Endothelial cell of umbilical vein (primary cell): ENCODE measurements at regions not wholly inside any gene's neighbourhood (a gene's known extent, or its start where the extent isn't known, plus 50 kb on each side); places are given as distances from the start of the nearest gene placed in this dataset.

Experiments used
- BruUV-seq: library from RNA; stranded (reverse); fragments of 400-500 nt; replicated peaks from 2 replicates; lab custom pipeline; 2021; lab: Mats Ljungman, UMichigan
- CTCF ChIA-PET: fragments of 300-600, 350-600 bp; sonication (Branson Sonifier 250); formaldehyde crosslinking; loops from one replicate; lab custom pipeline; 2021; ENCODE audit warnings: antibody characterized with exemption, inconsistent platforms; lab: Charles Lee
- POLR2A ChIA-PET: fragments of 300-600, 350-600 bp; sonication (Branson Sonifier 250); formaldehyde crosslinking; loops from one replicate; lab custom pipeline; 2021; ENCODE audit warnings: antibody characterized with exemption, inconsistent platforms; lab: Charles Lee
- DNase-seq: peaks from one replicate; pipeline ENCODE4 v3.0.0-alpha.2; 2011; ENCODE audit warnings: low read depth, low spot score
- FAIRE-seq: peaks from 2 replicates; lab custom pipeline; 2011; peaks lifted over from hg19 to GRCh38; lab: Jason Lieb, UNC
- H2AFZ ChIP-seq: 2 replicates; pipeline ENCODE4 v1.6.0; 2012; ENCODE audit warnings: low read depth, low read length, control low read depth, inconsistent platforms
- H3K27ac ChIP-seq: 2 replicates; pipeline ENCODE4 v1.5.1; 2011; ENCODE audit warnings: low read depth, mild to moderate bottlenecking, control low read depth, low read length, moderate library complexity; ENCODE audit not compliant: insufficient read depth
- H3K27me3 ChIP-seq, 2 experiments: 2 replicates each; pipeline versions ENCODE4 v1.6.0 to v1.6.1; 2011; ENCODE audit warnings: low read length in 2 of 2, mixed read lengths in 1 of 2; ENCODE audit not compliant: control insufficient read depth in 2 of 2, insufficient read depth in 2 of 2
- H3K36me3 ChIP-seq, 2 experiments: 2 replicates in 1 of 2; 3 replicates in 1 of 2; pipeline ENCODE4 v1.5.1; 2011; ENCODE audit warnings: low read length in 2 of 2, mild to moderate bottlenecking in 1 of 2, moderate library complexity in 1 of 2; ENCODE audit not compliant: control insufficient read depth in 2 of 2, insufficient read depth in 2 of 2; ENCODE audit errors: extremely low read depth in 1 of 2
- H3K4me1 ChIP-seq: 3 replicates; pipeline ENCODE4 v1.5.1; 2011; ENCODE audit warnings: mild to moderate bottlenecking, low read length; ENCODE audit not compliant: control insufficient read depth, insufficient read depth; ENCODE audit errors: extremely low read depth
- H3K4me2 ChIP-seq: 2 replicates; pipeline ENCODE4 v1.6.1; 2011; ENCODE audit warnings: low read length, control low read depth, mixed read lengths; ENCODE audit not compliant: insufficient read depth
- H3K4me3 ChIP-seq, 3 experiments: fragments of 200-600 bp in 1 of 3; sonication (generic), shearing (Covaris generic) in 1 of 3; replicated peaks in 1 of 3; 2 replicates each; pipeline ENCODE4 v1.5.1; 2011 to 2016; ENCODE audit warnings: control low read depth in 3 of 3, low read length in 3 of 3, mild to moderate bottlenecking in 2 of 3, inconsistent platforms in 1 of 3, low read depth in 1 of 3, moderate library complexity in 1 of 3; ENCODE audit not compliant: insufficient read depth in 1 of 3
- H3K79me2 ChIP-seq: 2 replicates; pipeline ENCODE4 v1.6.0; 2012; ENCODE audit warnings: low read length, inconsistent platforms; ENCODE audit not compliant: control insufficient read depth, insufficient read depth
- H3K9ac ChIP-seq: replicated peaks from 2 replicates; pipeline ENCODE3; 2011; ENCODE audit warnings: low read length, control low read depth; ENCODE audit not compliant: insufficient read depth; ENCODE audit errors: extremely low read depth
- H3K9me1 ChIP-seq: replicated peaks from 3 replicates; pipeline ENCODE4 v1.6.0; 2011; ENCODE audit warnings: mild to moderate bottlenecking, low read length; ENCODE audit not compliant: control insufficient read depth, insufficient read depth; ENCODE audit errors: extremely low read depth
- H3K9me3 ChIP-seq: replicated peaks from 2 replicates; pipeline ENCODE4 v1.5.1; 2012; ENCODE audit warnings: low read length, inconsistent platforms; ENCODE audit not compliant: control insufficient read depth, insufficient read depth
- H4K20me1 ChIP-seq: replicated peaks from 2 replicates; pipeline ENCODE3; 2011; ENCODE audit warnings: mild to moderate bottlenecking, low read length; ENCODE audit not compliant: control insufficient read depth, insufficient read depth; ENCODE audit errors: extremely low read depth
- FOS ChIP-seq: IDR thresholded peaks from 2 replicates; pipeline ENCODE4 v1.6.1; 2011; ENCODE audit warnings: mild to moderate bottlenecking, low read length, moderate library complexity, borderline replicate concordance; ENCODE audit not compliant: insufficient read depth
- GATA2 ChIP-seq: IDR thresholded peaks from 2 replicates; pipeline ENCODE4 v1.7.0; 2011; ENCODE audit warnings: low read depth, mild to moderate bottlenecking, moderate library complexity, mixed read lengths, low read length; ENCODE audit not compliant: insufficient read length, insufficient read depth
- JUN ChIP-seq: IDR thresholded peaks from 2 replicates; pipeline ENCODE4 v1.6.1; 2011; ENCODE audit warnings: borderline replicate concordance, low read depth; ENCODE audit not compliant: insufficient read length, insufficient read depth
- POLR2AphosphoS5 ChIP-seq: IDR thresholded peaks from 2 replicates; pipeline ENCODE4 v1.6.1; 2012; ENCODE audit warnings: low read depth, mild to moderate bottlenecking, control low read depth, low read length, moderate library complexity; ENCODE audit not compliant: insufficient read depth
- dilution Hi-C: fragments of 300-500 bp; cut with MboI; formaldehyde crosslinking; loops from one replicate; pipeline ENCODE4 v1.15.0; 2019; ENCODE audit warnings: low sequenced_read_pairs; ENCODE audit not compliant: extremely low pct_ligation_motif_present
- intact Hi-C: fragments of 100-400 bp; cut with micrococcal nuclease; formaldehyde crosslinking; loops from one replicate; pipeline ENCODE4 v1.10.0; 2022
- TF ChIP-seq, protein P1 (sequence below), 2 donors: IDR thresholded peaks; 1 replicate in 1 of 2; 2 replicates in 1 of 2; pipeline ENCODE4 v1.5.1; 2011; ENCODE audit warnings: low read length in 2 of 2, mild to moderate bottlenecking in 2 of 2, moderate library complexity in 2 of 2, control low read depth in 1 of 2, inconsistent platforms in 1 of 2, low read depth in 1 of 2; ENCODE audit not compliant: insufficient read depth in 1 of 2; ENCODE audit errors: extremely low read depth in 1 of 2

DNA sequence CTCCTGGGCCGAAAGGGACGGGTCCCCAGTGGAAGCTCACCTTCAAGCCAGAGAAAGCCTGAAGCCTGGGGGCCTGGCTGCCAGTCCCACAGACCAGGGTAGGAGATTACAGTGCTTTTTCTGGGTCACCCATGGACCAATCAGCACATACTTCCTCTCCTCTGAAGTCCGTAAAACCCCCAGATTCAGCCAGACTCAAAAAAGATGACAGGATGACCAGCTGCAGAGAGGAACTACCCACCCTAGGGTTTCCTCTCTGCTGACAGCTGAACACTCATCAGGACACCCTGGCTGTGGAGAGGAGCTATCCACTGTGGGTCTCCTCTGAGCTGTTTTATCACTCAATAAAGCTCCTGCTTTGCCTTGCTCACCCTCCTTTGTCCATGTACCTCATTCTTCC lies 78.0 kb downstream of the SAMD9 start:
- Histone ChIP-seq H3K9me1 (no peaks in the 10 kb centered on the region), H3K4me2 (no peak overlapping the region), H3K4me1 (peaks cover 10% of the 10 kb centered on the region), H3K27me3 (no peaks in the 10 kb centered on the region), H2AFZ (no peak overlapping the region), H3K4me3 (no peak overlapping the region), H3K9ac (no peak overlapping the region), H3K36me3 (no peaks in the 10 kb centered on the region), H3K9me3 (no peaks in the 10 kb centered on the region), H4K20me1 (no peaks in the 10 kb centered on the region), H3K27ac (no peak overlapping the region), H3K79me2 (no peaks in the 10 kb centered on the region)
- dilution Hi-C loops, result no loop called here
- no peak for TF ChIP-seq POLR2AphosphoS5
- TF ChIP-seq, protein P1, sequence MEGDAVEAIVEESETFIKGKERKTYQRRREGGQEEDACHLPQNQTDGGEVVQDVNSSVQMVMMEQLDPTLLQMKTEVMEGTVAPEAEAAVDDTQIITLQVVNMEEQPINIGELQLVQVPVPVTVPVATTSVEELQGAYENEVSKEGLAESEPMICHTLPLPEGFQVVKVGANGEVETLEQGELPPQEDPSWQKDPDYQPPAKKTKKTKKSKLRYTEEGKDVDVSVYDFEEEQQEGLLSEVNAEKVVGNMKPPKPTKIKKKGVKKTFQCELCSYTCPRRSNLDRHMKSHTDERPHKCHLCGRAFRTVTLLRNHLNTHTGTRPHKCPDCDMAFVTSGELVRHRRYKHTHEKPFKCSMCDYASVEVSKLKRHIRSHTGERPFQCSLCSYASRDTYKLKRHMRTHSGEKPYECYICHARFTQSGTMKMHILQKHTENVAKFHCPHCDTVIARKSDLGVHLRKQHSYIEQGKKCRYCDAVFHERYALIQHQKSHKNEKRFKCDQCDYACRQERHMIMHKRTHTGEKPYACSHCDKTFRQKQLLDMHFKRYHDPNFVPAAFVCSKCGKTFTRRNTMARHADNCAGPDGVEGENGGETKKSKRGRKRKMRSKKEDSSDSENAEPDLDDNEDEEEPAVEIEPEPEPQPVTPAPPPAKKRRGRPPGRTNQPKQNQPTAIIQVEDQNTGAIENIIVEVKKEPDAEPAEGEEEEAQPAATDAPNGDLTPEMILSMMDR (IDR thresholded peaks at IDR 0.05; ENCODE audit: extremely low read depth in 1 of 2, insufficient read depth in 1 of 2, low read depth in 1 of 2, low read length in 2 of 2), result no peak
- no peak for TF ChIP-seq JUN
- no peak for TF ChIP-seq FOS
- DNase-seq (no peak), FAIRE-seq (no peak)
- BruUV-seq, result no TSS peak
- intact Hi-C loops, result no loop called here
- ChIA-PET POLR2A (no interaction called here), CTCF (interaction anchor here (0.6 to 1.3 kb wide), 2 partner anchors 9 to 460 kb away, joined by 3 to 4 read pairs; no protein-coding TSS in a partner anchor)

DNA sequence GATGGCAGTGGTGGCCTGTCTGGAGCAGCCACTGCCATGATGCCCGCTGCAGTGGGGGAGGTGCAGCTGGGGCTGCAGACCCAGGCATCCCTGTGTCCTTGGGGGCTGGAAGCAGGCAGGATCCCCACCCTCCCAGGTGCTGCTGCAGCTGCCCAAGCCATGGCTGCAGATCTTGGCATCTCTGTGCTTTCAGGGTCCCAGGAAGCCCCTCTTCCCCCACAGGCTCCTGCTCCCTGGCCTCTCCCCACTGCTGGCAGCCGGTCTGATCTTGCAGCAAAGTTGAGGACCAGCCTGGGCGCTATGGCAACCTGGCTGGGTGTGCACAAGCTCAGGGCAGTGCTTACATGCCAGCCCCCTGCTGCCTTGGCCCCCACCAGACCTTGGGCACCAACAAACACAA lies 78.5 kb downstream of the SAMD9 start:
- TF ChIP-seq, protein P1 (IDR thresholded peaks at IDR 0.05; ENCODE audit: extremely low read depth in 1 of 2, insufficient read depth in 1 of 2, low read depth in 1 of 2, low read length in 2 of 2), result no peak
- TF ChIP-seq POLR2AphosphoS5 (no peak), GATA2 (no peak), JUN (no peak)
- dilution Hi-C loops, result no loop called here
- H3K9me1 ChIP-seq, result no peaks in the 10 kb centered on the region
- H4K20me1 ChIP-seq, result no peaks in the 10 kb centered on the region
- H3K9me3 ChIP-seq, result no peaks in the 10 kb centered on the region
- H3K27ac ChIP-seq, result no peak overlapping the region
- no peaks in the 10 kb centered on the region for H3K79me2 ChIP-seq
- no TSS peak for BruUV-seq
- FAIRE-seq (no peak), DNase-seq (no peak)
- POLR2A ChIA-PET, result no interaction called here
- intact Hi-C loops, result no loop called here
- H3K36me3 ChIP-seq, result no peaks in the 10 kb centered on the region
- H3K4me2 ChIP-seq, result no peak overlapping the region
- H3K27me3 ChIP-seq, result no peaks in the 10 kb centered on the region
- no peak overlapping the region for H2AFZ ChIP-seq
- no peak overlapping the region for H3K4me3 ChIP-seq
- peaks cover 5% of the 10 kb centered on the region for H3K4me1 ChIP-seq
- H3K9ac ChIP-seq, result no peak overlapping the region
- CTCF ChIA-PET, result interaction anchor here (1.3 kb wide), 1 partner anchor 9 kb away, joined by 4 read pairs; no protein-coding TSS in a partner anchor
